Stomach (tissue), 8 donors: ENCODE measurements at regions not wholly inside any gene's neighbourhood (a gene's known extent, or its start where the extent isn't known, plus 50 kb on each side); places are given as distances from the start of the nearest gene placed in this dataset.

ENCODE experiments used
- DNase-seq, 2 donors: peaks; one replicate each; pipeline versions ENCODE4 v3.0.0 to v3.0.0-alpha.2; 2013 to 2019
- H3K27ac ChIP-seq, 5 donors: fragments of 200-600 bp in 4 of 5; sonication (generic) in 4 of 5; one replicate each; pipeline ENCODE4 v1.5.1; 2013 to 2019; ENCODE audit warnings: mild to moderate bottlenecking in 1 of 5, moderate library complexity in 1 of 5
- H3K27me3 ChIP-seq, 3 donors: fragments of 200-600 bp; sonication (generic); one replicate each; pipeline ENCODE4 v1.5.1; 2017 to 2019; ENCODE audit warnings: mixed run types in 1 of 3
- H3K36me3 ChIP-seq, 4 donors: fragments of 200-600 bp; sonication (generic); 1 replicate in 3 of 4; 2 replicates in 1 of 4; pipeline ENCODE4 v1.5.1; 2016 to 2019
- H3K4me1 ChIP-seq, 4 donors: fragments of 200-600 bp; sonication (generic); one replicate each; pipeline ENCODE4 v1.5.1; 2016 to 2019
- H3K4me3 ChIP-seq, 4 donors: fragments of 200-600 bp; sonication (generic) in 3 of 4; one replicate each; pipeline ENCODE4 v1.5.1; 2016 to 2019; ENCODE audit warnings: mild to moderate bottlenecking in 1 of 4
- H3K9me3 ChIP-seq, 4 donors: fragments of 200-600 bp; sonication (generic); one replicate each; pipeline ENCODE4 v1.5.1; 2016 to 2019
- CTCF ChIP-seq, 7 experiments: fragments of 450-650 bp in 4 of 7; fragments of 200-600 bp in 3 of 7; sonication (generic) in 3 of 7; IDR thresholded peaks; one replicate each; pipeline ENCODE4 v1.5.1; 2016 to 2019; ENCODE audit warnings: antibody characterized with exemption in 7 of 7, control low read depth in 2 of 7, mild to moderate bottlenecking in 1 of 7
- EP300 ChIP-seq: sonication (generic); formaldehyde crosslinking; IDR thresholded peaks from one replicate; pipeline ENCODE4 v1.6.1; 2017; ENCODE audit warnings: antibody characterized with exemption
- POLR2A ChIP-seq, 4 donors: fragments of 450-650 bp; IDR thresholded peaks; one replicate each; pipeline ENCODE4 v1.6.1; 2016; ENCODE audit warnings: antibody characterized with exemption in 4 of 4, control low read depth in 2 of 4, mild to moderate bottlenecking in 1 of 4, moderate library complexity in 1 of 4
- POLR2AphosphoS5 ChIP-seq, 3 donors: sonication (generic); formaldehyde crosslinking; IDR thresholded peaks; one replicate each; pipeline ENCODE4 v1.6.1; 2016; ENCODE audit warnings: antibody characterized with exemption in 3 of 3
- WGBS, 5 donors: extraction: QIAGEN DNeasy Blood & Tissue Kit in 3 of 5; methylation state at CpG; one replicate each; pipeline versions ENCODE4 v1.1.5 to v1.1.7; 2013 to 2018; 5-methylcytosine and 5-hydroxymethylcytosine counted together
- intact Hi-C: fragments of 100-400 bp; cut with DNase I; formaldehyde crosslinking; loops from one replicate; pipeline ENCODE4 v1.15.1; 2023; ENCODE audit warnings: low total_unique reads
- donor health status: healthy with polysubstance abuse.
- donor health status: Bipolar disorder and iron deficiency.
- donor health status: healthy.

DNA sequence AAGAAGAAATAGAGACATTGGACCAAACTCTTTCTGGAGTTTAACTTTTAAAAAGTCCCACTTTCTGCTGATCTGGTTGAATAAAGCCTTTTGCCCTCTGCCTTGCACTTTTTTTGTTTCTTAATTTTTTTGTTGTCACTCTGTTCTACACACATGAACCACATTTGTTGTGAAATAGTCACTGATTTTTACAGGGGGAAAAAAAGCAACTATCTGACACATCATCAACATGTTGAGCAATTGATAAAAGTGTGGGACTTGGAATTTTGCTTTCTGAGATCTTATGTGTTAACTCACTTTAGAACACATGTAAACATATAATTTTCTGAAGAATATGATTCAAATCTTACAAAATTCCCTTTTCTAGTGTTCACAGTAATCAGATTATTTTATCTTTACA, 414.8 kb upstream of the FIGN start:
- no peak overlapping the region for H3K27ac ChIP-seq
- H3K36me3 ChIP-seq = no peaks in the 10 kb centered on the region
- H3K9me3 ChIP-seq = no peaks in the 10 kb centered on the region
- intact Hi-C loops = no loop called here
- TF ChIP-seq POLR2A (IDR thresholded peaks at IDR 0.05) (no peak), CTCF (IDR thresholded peaks at IDR 0.05) (no peak), EP300 (no peak), POLR2AphosphoS5 (IDR thresholded peaks at IDR 0.05) (no peak)
- H3K27me3 ChIP-seq = no peaks in the 10 kb centered on the region
- no peak overlapping the region for H3K4me3 ChIP-seq
- no peaks in the 10 kb centered on the region for H3K4me1 ChIP-seq
- DNase-seq = no peak

- intact Hi-C loops = no loop called here
- H3K27ac ChIP-seq = no peak overlapping the region
- peaks cover 0 to 7% (median 0%) of the 10 kb centered on the region in 4 donors for H3K9me3 ChIP-seq
- no peaks in the 10 kb centered on the region for H3K4me1 ChIP-seq
- H3K36me3 ChIP-seq = no peaks in the 10 kb centered on the region
- TF ChIP-seq POLR2A (IDR thresholded peaks at IDR 0.05) (no peak), CTCF (IDR thresholded peaks at IDR 0.05) (no peak), POLR2AphosphoS5 (IDR thresholded peaks at IDR 0.05) (no peak), EP300 (no peak)
- H3K4me3 ChIP-seq = no peak overlapping the region
- DNase-seq = no peak
- no peaks in the 10 kb centered on the region for H3K27me3 ChIP-seq
These were observed 410.6 kb upstream of the FIGN start for GRCh38 chr2:164146441-164146840.

DNA sequence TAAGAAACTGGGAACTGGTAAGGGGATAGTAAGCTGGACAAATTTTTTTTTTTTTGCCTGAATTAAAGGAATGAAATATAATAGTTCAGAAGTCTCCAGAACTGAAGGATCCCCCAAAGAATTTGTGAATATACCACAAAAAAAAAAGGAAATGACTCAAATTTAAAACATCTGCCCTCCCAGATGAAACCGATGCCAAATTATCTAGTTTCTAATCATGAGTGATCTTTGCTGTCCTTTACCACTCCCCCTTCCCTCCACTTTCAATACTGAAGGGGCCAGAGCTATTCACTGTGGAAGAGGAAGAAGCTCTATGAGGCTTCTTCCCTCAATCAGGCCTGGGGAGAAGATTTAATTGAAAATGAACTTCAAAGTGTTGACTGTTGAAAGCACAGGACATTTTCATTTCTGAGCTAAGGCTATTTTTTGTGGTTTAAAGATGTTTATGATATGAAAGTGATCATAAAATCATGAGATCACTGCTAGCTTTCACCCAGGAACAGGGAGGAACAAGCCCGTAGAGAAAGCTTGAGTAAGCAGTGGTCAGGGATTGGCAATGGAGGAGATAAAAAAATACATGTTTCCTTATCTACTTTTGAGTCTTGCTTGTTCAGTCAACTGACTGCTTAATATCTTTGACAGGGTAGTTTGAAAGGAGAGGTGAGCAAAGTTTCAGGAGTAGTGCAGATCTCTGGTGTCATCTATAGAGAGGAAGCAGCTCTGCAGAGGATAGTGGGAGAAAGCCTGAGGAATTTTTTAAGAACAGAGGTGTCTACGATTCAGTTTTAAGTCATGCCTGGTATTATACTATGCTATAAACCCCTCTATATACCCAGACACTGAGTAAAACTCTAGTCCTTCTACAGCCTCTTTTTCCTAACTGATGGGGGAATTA, 409.5 kb upstream of the FIGN start:
- intact Hi-C loops = no loop called here
- Histone ChIP-seq H3K4me3 (no peak overlapping the region), H3K9me3 (peaks cover 0 to 7% (median 0%) of the 10 kb centered on the region in 4 donors), H3K36me3 (no peaks in the 10 kb centered on the region), H3K4me1 (no peaks in the 10 kb centered on the region), H3K27me3 (no peaks in the 10 kb centered on the region), H3K27ac (no peak overlapping the region)
- WGBS, 5 donors = 46 to 67% (median 54%) methylated on average over 3 of the region's 3 CpGs
- TF ChIP-seq CTCF (IDR thresholded peaks at IDR 0.05) = no peak
- TF ChIP-seq EP300 = no peak
- no peak for TF ChIP-seq POLR2A (IDR thresholded peaks at IDR 0.05)
- no peak for TF ChIP-seq POLR2AphosphoS5 (IDR thresholded peaks at IDR 0.05)
- DNase-seq = no peak

- no peak for TF ChIP-seq POLR2AphosphoS5 (IDR thresholded peaks at IDR 0.05)
- Histone ChIP-seq H3K4me1 (no peaks in the 10 kb centered on the region), H3K27me3 (no peaks in the 10 kb centered on the region), H3K9me3 (peaks cover 0 to 7% (median 0%) of the 10 kb centered on the region in 4 donors), H3K4me3 (no peak overlapping the region), H3K27ac (no peak overlapping the region), H3K36me3 (no peaks in the 10 kb centered on the region)
- DNase-seq = no peak
- 93 to 96% (median 95%) methylated on average over 9 to 29 of the region's 29 CpGs for WGBS, 5 donors
- intact Hi-C loops = no loop called here
These were observed 407.5 kb upstream of the FIGN start for GRCh38 chr2:164143183-164143930.
